ENCODE measurements at regions not wholly inside any gene's neighbourhood (a gene's known extent, or its start where the extent isn't known, plus 50 kb on each side); places are given as distances from the start of the nearest gene placed in this dataset.

DNA sequence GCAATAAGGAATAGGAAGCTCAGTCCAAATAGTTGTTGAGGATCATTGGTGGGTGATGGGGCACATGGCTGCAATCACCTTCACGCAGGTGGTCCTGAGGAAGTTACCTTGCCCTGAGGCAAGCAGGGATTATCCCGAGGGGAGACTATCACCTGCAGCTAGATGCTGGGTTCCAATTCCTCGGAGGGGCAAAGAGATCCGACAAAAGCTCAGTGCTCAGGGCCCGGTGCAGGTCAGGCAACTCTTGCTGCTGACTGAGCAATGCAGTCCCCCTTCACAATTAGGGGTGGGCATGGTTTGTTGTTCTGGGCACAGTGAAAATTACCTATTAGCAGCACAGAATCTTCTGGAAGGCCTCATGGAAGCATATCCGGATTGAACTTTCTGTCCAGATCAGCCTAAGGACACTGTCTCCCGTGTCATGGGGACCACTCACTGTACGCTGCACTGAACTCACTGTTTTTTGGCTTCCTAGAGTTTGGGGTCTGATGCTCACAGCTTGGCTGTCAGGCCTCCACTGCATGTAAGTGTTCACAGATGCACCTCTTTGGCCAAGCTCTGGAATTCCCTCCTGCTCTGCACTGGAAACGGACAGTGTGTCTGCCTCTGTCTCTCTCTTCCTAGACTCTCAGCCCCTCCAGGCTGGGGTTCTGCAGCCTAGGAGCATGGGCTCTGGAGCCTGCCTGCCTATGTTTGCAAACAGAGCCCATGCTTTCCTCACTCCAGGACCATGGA lies 372.7 kb downstream of the ZNF536 start:
- Histone ChIP-seq H3K27ac (no peak overlapping the region), H3K4me1 (no peaks in the 10 kb centered on the region), H3K27me3 (ENCODE audit: low read depth) (peaks cover 2% of the 10 kb centered on the region), H3K4me3 (no peak overlapping the region), H3K36me3 (no peaks in the 10 kb centered on the region), H3K9me3 (no peaks in the 10 kb centered on the region)
- ATAC-seq = no peak
- intact Hi-C loops (cut with DNase I) = no loop called here
- no peak for DNase-seq
- TF ChIP-seq CTCF (IDR thresholded peaks at IDR 0.05) = no peak

DNA sequence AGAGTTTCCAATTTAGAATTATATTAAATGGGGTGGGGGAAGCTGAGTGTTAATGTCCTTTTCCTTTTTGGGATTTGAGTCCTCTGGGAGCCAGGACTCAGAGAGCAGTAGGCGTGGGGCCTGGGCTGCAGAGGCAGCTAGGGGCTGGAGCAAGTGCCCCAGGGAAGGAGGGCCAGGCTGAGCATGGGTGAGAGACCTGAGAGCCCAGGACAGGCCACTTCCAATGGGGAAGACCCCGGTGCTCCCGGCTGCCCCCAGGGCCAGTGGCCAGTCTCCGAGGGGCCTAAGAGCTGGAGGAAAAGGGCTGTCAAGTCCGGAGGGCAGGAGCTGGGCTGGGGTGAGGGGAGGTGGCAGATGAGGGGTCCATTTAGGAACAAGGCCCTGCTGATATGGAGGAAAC lies 371.5 kb downstream of the ZNF536 start:
- ATAC-seq = no peak
- no peak for DNase-seq
- Histone ChIP-seq H3K27ac (no peak overlapping the region), H3K4me1 (no peaks in the 10 kb centered on the region), H3K27me3 (ENCODE audit: low read depth) (peaks cover 2% of the 10 kb centered on the region), H3K9me3 (no peaks in the 10 kb centered on the region), H3K36me3 (no peaks in the 10 kb centered on the region), H3K4me3 (no peak overlapping the region)
- no peak for TF ChIP-seq CTCF (IDR thresholded peaks at IDR 0.05)
- intact Hi-C loops (cut with DNase I) = no loop called here

DNA sequence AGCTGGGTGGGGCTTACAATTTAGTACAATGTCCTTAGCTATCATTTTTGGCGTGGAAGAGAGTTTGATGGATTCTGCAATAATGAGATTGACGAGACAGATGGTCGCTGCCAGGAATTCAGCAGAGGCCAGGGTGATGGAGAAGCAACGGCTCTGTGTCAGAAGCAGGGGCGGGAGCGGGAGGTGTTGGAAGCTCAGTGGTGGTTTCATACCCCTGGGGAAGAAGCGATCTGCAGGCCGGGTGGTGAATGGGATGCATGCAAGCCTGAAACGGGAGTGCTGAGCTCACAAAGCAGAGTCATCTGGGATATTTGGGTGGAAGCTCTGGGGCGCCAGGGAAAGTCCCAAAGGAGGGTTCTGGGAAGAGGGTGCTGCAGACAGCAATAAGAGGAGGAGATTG lies 370.8 kb downstream of the ZNF536 start:
- no peak for DNase-seq
- no peaks in the 10 kb centered on the region for H3K36me3 ChIP-seq
- no peak overlapping the region for H3K4me3 ChIP-seq
- H3K4me1 ChIP-seq = no peaks in the 10 kb centered on the region
- no peak overlapping the region for H3K27ac ChIP-seq
- ATAC-seq = no peak
- intact Hi-C loops (cut with DNase I) = no loop called here
- no peaks in the 10 kb centered on the region for H3K9me3 ChIP-seq
- peaks cover 2% of the 10 kb centered on the region for H3K27me3 ChIP-seq (ENCODE audit: low read depth)
- no peak for TF ChIP-seq CTCF (IDR thresholded peaks at IDR 0.05)

DNA sequence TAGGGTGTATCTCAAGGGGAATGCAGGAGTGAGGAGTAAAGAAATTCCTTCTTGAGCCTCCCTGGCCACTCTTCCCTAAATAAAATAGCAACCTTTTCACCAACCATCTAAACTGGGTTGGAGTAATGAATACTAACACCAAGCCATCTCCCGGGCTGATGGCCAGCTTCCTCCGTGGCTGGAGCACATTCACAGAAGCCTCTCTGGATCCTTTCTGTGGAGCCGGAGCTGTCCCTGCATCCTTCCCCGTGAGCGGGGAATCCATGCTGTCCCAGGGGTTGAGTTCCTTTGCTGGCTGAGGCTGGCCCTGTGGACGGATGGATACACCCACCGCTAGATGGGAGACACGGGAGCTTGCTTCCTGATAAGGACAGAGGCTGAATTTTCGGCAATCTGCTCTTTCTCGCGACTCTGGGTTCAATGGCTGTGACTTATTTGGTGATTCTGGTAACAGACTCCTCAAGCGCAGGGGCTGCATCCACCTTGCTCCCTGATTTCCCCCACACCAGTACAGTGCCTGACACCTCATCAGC lies 370.3 kb downstream of the ZNF536 start:
- peaks cover 2% of the 10 kb centered on the region for H3K27me3 ChIP-seq (ENCODE audit: low read depth)
- no peaks in the 10 kb centered on the region for H3K4me1 ChIP-seq
- no peak for DNase-seq
- no peaks in the 10 kb centered on the region for H3K36me3 ChIP-seq
- no peak overlapping the region for H3K27ac ChIP-seq
- no peaks in the 10 kb centered on the region for H3K9me3 ChIP-seq
- no peak for ATAC-seq
- no peak overlapping the region for H3K4me3 ChIP-seq
- intact Hi-C loops (cut with DNase I) = no loop called here
- no peak for TF ChIP-seq CTCF (IDR thresholded peaks at IDR 0.05)

- no peak for DNase-seq
- H3K4me3 ChIP-seq = no peak overlapping the region
- TF ChIP-seq CTCF (IDR thresholded peaks at IDR 0.05) = no peak
These were observed 369.4 kb downstream of the ZNF536 start for GRCh38 chr19:30741566-30741965.

More at GRCh38 chr19:30741566-30741965, 369.4 kb downstream of the ZNF536 start:
- intact Hi-C loops (cut with DNase I) = no loop called here
- H3K27me3 ChIP-seq (ENCODE audit: low read depth) = peaks cover 2% of the 10 kb centered on the region
- H3K36me3 ChIP-seq = no peaks in the 10 kb centered on the region
- H3K4me1 ChIP-seq = no peaks in the 10 kb centered on the region
- H3K27ac ChIP-seq = no peak overlapping the region
- no peak for ATAC-seq
- no peaks in the 10 kb centered on the region for H3K9me3 ChIP-seq
